H1 (cell line): ENCODE measurements at regions not wholly inside any gene's neighbourhood (a gene's known extent, or its start where the extent isn't known, plus 50 kb on each side); places are given as distances from the start of the nearest gene placed in this dataset.

Source experiments
- CTCF ChIA-PET: fragments of 300-600 bp; sonication (Branson Sonifier 250); formaldehyde crosslinking; loops from one replicate; lab custom pipeline; 2021; ENCODE audit not compliant: partially characterized antibody; lab: Charles Lee
- POLR2A ChIA-PET: fragments of 300-600 bp; sonication (Branson Sonifier 250); formaldehyde crosslinking; loops from one replicate; lab custom pipeline; 2021; ENCODE audit warnings: inconsistent platforms; ENCODE audit not compliant: partially characterized antibody; lab: Charles Lee
- DNase-seq, 2 experiments: peaks; one replicate each; pipeline versions ENCODE4 v3.0.0 to v3.0.0-alpha.2; 2010 to 2022; ENCODE audit warnings: low spot score in 2 of 2, low read depth in 1 of 2, mixed read lengths in 1 of 2
- FAIRE-seq: peaks from 2 replicates; lab custom pipeline; 2011; peaks lifted over from hg19 to GRCh38; lab: Jason Lieb, UNC
- H2AFZ ChIP-seq: 2 replicates; pipeline ENCODE4 v1.8.1; 2012; ENCODE audit warnings: low read length, inconsistent platforms
- H2AK5ac ChIP-seq: 2 replicates; pipeline ENCODE4 v1.6.1; 2013; ENCODE audit warnings: low read depth, low read length
- H2BK120ac ChIP-seq: replicated peaks from 2 replicates; pipeline ENCODE3; 2013; ENCODE audit warnings: low read depth, low read length, inconsistent platforms
- H2BK12ac ChIP-seq: 2 replicates; pipeline ENCODE4 v1.6.1; 2013; ENCODE audit warnings: low read depth, low read length
- H2BK15ac ChIP-seq: 2 replicates; pipeline ENCODE4 v1.6.1; 2013; ENCODE audit warnings: low read length
- H2BK20ac ChIP-seq: 2 replicates; pipeline ENCODE4 v1.6.1; 2013; ENCODE audit warnings: low read length
- H2BK5ac ChIP-seq: 2 replicates; pipeline ENCODE4 v1.6.1; 2013; ENCODE audit warnings: low read depth, low read length
- H3K14ac ChIP-seq: 2 replicates; pipeline ENCODE4 v1.6.1; 2013; ENCODE audit warnings: inconsistent platforms; ENCODE audit not compliant: insufficient read length
- H3K18ac ChIP-seq: 2 replicates; pipeline ENCODE4 v1.6.1; 2013; ENCODE audit warnings: low read length; ENCODE audit errors: extremely low read depth
- H3K23ac ChIP-seq: 2 replicates; pipeline ENCODE4 v1.6.1; 2013; ENCODE audit warnings: inconsistent platforms; ENCODE audit not compliant: insufficient read length
- H3K23me2 ChIP-seq: 2 replicates; pipeline ENCODE4 v1.6.1; 2013; ENCODE audit warnings: low read depth, low read length
- H3K27ac ChIP-seq: 2 replicates; pipeline ENCODE4 v1.6.1; 2011; ENCODE audit warnings: low read depth, low read length, inconsistent platforms
- H3K27me3 ChIP-seq, 4 experiments: replicated peaks in 1 of 4; 1 replicate in 1 of 4; 2 replicates in 3 of 4; pipeline versions ENCODE4 v1.6.1 to v1.8.1; 2011 to 2013; ENCODE audit warnings: low read length in 3 of 4, mild to moderate bottlenecking in 3 of 4, inconsistent platforms in 2 of 4, mixed read lengths in 2 of 4, moderate library complexity in 1 of 4; ENCODE audit not compliant: control insufficient read depth in 3 of 4, insufficient read depth in 3 of 4; ENCODE audit errors: extremely low read depth in 1 of 4
- H3K36me3 ChIP-seq, 4 experiments: 2 replicates each; pipeline versions ENCODE4 v1.6.1 to v1.8.1; 2011 to 2013; ENCODE audit warnings: mild to moderate bottlenecking in 4 of 4, low read length in 3 of 4, moderate library complexity in 2 of 4, control low read depth in 1 of 4, inconsistent platforms in 1 of 4; ENCODE audit not compliant: insufficient read depth in 4 of 4, control insufficient read depth in 2 of 4
- H3K4ac ChIP-seq: replicated peaks from 2 replicates; pipeline ENCODE3; 2013; ENCODE audit warnings: low read length, low read depth, mixed read lengths, inconsistent platforms; ENCODE audit not compliant: insufficient read length
- H3K4me1 ChIP-seq, 4 experiments: replicated peaks in 1 of 4; 1 replicate in 1 of 4; 2 replicates in 3 of 4; pipeline versions ENCODE4 v1.6.1 to v1.8.1; 2011 to 2013; ENCODE audit warnings: low read length in 3 of 4, inconsistent platforms in 2 of 4, mixed read lengths in 1 of 4; ENCODE audit not compliant: insufficient read depth in 4 of 4, control insufficient read depth in 3 of 4
- H3K4me2 ChIP-seq, 2 experiments: 2 replicates each; pipeline versions ENCODE4 v1.6.1 to v1.8.1; 2011 to 2013; ENCODE audit warnings: low read depth in 2 of 2, low read length in 2 of 2, control low read depth in 1 of 2, inconsistent platforms in 1 of 2, mild to moderate bottlenecking in 1 of 2; ENCODE audit not compliant: insufficient read depth in 1 of 2
- H3K4me3 ChIP-seq, 4 experiments: fragments of 200-600, 300-600 bp in 1 of 4; sonication (generic), shearing (Covaris generic), sonication (Bioruptor Twin) in 1 of 4; 2 replicates each; pipeline versions ENCODE4 v1.5.1 to v1.8.1; 2011 to 2016; ENCODE audit warnings: low read length in 4 of 4, low read depth in 3 of 4, control low read depth in 2 of 4, inconsistent platforms in 2 of 4, mild to moderate bottlenecking in 2 of 4, mixed read lengths in 1 of 4, moderate library complexity in 1 of 4; ENCODE audit not compliant: insufficient read depth in 2 of 4; ENCODE audit errors: extremely low read depth in 1 of 4
- H3K56ac ChIP-seq: replicated peaks from 2 replicates; pipeline ENCODE3; 2013; ENCODE audit warnings: low read depth, mild to moderate bottlenecking, mixed read lengths, low read length, inconsistent platforms; ENCODE audit not compliant: insufficient read length
- H3K79me1 ChIP-seq: 2 replicates; pipeline ENCODE4 v1.6.1; 2013; ENCODE audit warnings: low read depth, low read length, control low read depth
- H3K79me2 ChIP-seq, 2 experiments: 2 replicates each; pipeline versions ENCODE4 v1.6.1 to v1.8.1; 2012 to 2013; ENCODE audit warnings: low read length in 2 of 2, mild to moderate bottlenecking in 2 of 2, inconsistent platforms in 1 of 2; ENCODE audit not compliant: insufficient read depth in 2 of 2, control insufficient read depth in 1 of 2
- H3K9ac ChIP-seq, 4 experiments: replicated peaks in 1 of 4; 1 replicate in 1 of 4; 2 replicates in 3 of 4; pipeline versions ENCODE4 v1.6.1 to v1.8.1; 2011 to 2013; ENCODE audit warnings: low read depth in 3 of 4, low read length in 3 of 4, control low read depth in 2 of 4, mild to moderate bottlenecking in 2 of 4, moderate library complexity in 2 of 4, inconsistent platforms in 1 of 4; ENCODE audit errors: extremely low read depth in 1 of 4
- H3K9me3 ChIP-seq, 2 experiments: 2 replicates each; pipeline versions ENCODE4 v1.6.1 to v1.8.1; 2012 to 2013; ENCODE audit warnings: mild to moderate bottlenecking in 2 of 2, moderate library complexity in 2 of 2, control low read depth in 1 of 2, inconsistent platforms in 1 of 2, low read depth in 1 of 2, low read length in 1 of 2, mixed read lengths in 1 of 2; ENCODE audit not compliant: insufficient read depth in 2 of 2
- H4K20me1 ChIP-seq, 2 experiments: replicated peaks in 1 of 2; 2 replicates each; pipeline versions ENCODE3 to v1.8.1; 2011 to 2013; ENCODE audit warnings: inconsistent platforms in 2 of 2, low read length in 2 of 2, mild to moderate bottlenecking in 1 of 2; ENCODE audit not compliant: insufficient read depth in 2 of 2, control insufficient read depth in 1 of 2
- H4K5ac ChIP-seq: 2 replicates; pipeline ENCODE4 v1.6.1; 2013; ENCODE audit warnings: low read length, low read depth, mixed read lengths, inconsistent platforms; ENCODE audit not compliant: insufficient read length
- H4K8ac ChIP-seq: 2 replicates; pipeline ENCODE4 v1.8.0; 2013; ENCODE audit warnings: mild to moderate bottlenecking, moderate library complexity, low read length, inconsistent platforms; ENCODE audit not compliant: insufficient read depth; ENCODE audit errors: extremely low read depth
- H4K91ac ChIP-seq: replicated peaks from 2 replicates; pipeline ENCODE3; 2013; ENCODE audit warnings: low read length, mixed read lengths, inconsistent platforms; ENCODE audit not compliant: insufficient read length
- ASH2L ChIP-seq: fragments of 200-600, 300-600 bp; sonication (generic); IDR thresholded peaks from one replicate; pipeline ENCODE4 v1.7.1; 2017; ENCODE audit warnings: low read length
- BACH1 ChIP-seq: IDR thresholded peaks from 2 replicates; pipeline ENCODE4 v1.6.1; 2012; ENCODE audit warnings: low read length, improper control_type of control experiment
- BRCA1 ChIP-seq: IDR thresholded peaks from 2 replicates; pipeline ENCODE4 v1.6.1; 2012; ENCODE audit warnings: low read depth, low read length, improper control_type of control experiment
- CBX8 ChIP-seq: fragments of 300-800, 300-1000 bp; sonication (generic); IDR thresholded peaks from 2 replicates; pipeline ENCODE4 v1.7.1; 2016; ENCODE audit warnings: low read depth, low read length, borderline replicate concordance
- CREB1 ChIP-seq: IDR thresholded peaks from 2 replicates; pipeline ENCODE4 v1.6.1; 2012; ENCODE audit warnings: inconsistent platforms
- EP300 ChIP-seq, 2 experiments: IDR thresholded peaks; 1 replicate in 1 of 2; 2 replicates in 1 of 2; pipeline ENCODE4 v1.6.1; 2011 to 2012; ENCODE audit warnings: low read depth in 2 of 2, low read length in 2 of 2, mild to moderate bottlenecking in 2 of 2, borderline replicate concordance in 1 of 2, inconsistent platforms in 1 of 2, moderate library complexity in 1 of 2
- FOSL1 ChIP-seq: IDR thresholded peaks from 2 replicates; pipeline ENCODE4 v1.6.1; 2011; ENCODE audit warnings: mild to moderate bottlenecking, low read depth, low read length, moderate library complexity; ENCODE audit not compliant: insufficient read depth
- NRF1 ChIP-seq: IDR thresholded peaks from 2 replicates; pipeline ENCODE4 v1.6.1; 2011; ENCODE audit warnings: mild to moderate bottlenecking, low read depth, low read length, improper control_type of control experiment
- POLR2AphosphoS5 ChIP-seq: IDR thresholded peaks from 2 replicates; pipeline ENCODE4 v1.6.1; 2011; ENCODE audit warnings: low read depth, low read length
- SP1 ChIP-seq: IDR thresholded peaks from 2 replicates; pipeline ENCODE4 v1.6.1; 2011; ENCODE audit warnings: low read depth, low read length
- ZNF274 ChIP-seq: IDR thresholded peaks from 2 replicates; pipeline ENCODE4 v1.7.0; 2012; ENCODE audit warnings: low read length, borderline replicate concordance; ENCODE audit errors: extremely low read depth
- WGBS, 2 experiments: shearing (Covaris generic) in 1 of 2; methylation state at CpG; one replicate each; pipeline versions ENCODE4 v1.1.6 to v1.1.7; 2013 to 2015; ENCODE audit warnings: low lambda C conversion rate in 2 of 2, mixed read lengths in 2 of 2, inconsistent platforms in 1 of 2, low coverage in 1 of 2, missing lambda C conversion rate in 1 of 2; ENCODE audit not compliant: insufficient replicate concordance in 2 of 2, insufficient coverage in 1 of 2, insufficient read length in 1 of 2; ENCODE audit errors: extremely low coverage in 1 of 2, missing lambda C conversion rate in 1 of 2; 5-methylcytosine and 5-hydroxymethylcytosine counted together
- TF ChIP-seq, protein P1 (sequence below), 3 experiments: IDR thresholded peaks; 1 replicate in 2 of 3; 2 replicates in 1 of 3; pipeline versions ENCODE4 v1.5.1 to v1.6.1; 2011; ENCODE audit warnings: low read length in 3 of 3, mild to moderate bottlenecking in 3 of 3, inconsistent platforms in 2 of 3, low read depth in 1 of 3, moderate library complexity in 1 of 3; ENCODE audit not compliant: insufficient read depth in 1 of 3; ENCODE audit errors: control extremely low read depth in 1 of 3

DNA sequence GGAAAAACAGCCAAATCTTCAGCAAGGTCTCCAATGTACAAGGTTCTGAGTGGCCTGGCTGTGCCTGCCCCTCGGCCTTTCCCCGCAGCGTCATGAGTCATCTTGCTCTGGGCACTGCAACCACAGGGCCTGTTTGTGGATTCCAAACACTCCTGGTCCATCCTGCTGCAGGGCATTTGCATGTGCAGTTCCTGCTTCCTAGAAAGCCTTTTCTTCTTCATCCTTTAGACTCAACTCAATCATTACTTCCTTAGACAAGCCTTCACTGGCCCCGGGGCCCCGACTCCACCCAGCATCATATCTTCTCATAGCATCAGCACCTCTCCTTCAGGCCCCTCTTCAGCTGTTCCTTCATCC, 101.8 kb upstream of the EGLN3 start:
- Histone ChIP-seq H3K4ac (no peak overlapping the region), H3K4me3 (no peak overlapping the region), H3K14ac (no peak overlapping the region), H3K4me2 (no peak overlapping the region), H2BK120ac (no peak overlapping the region), H3K56ac (no peak overlapping the region), H3K79me2 (no peaks in the 10 kb centered on the region), H3K9ac (no peak overlapping the region), H4K20me1 (no peaks in the 10 kb centered on the region), H3K9me3 (no peaks in the 10 kb centered on the region), H3K79me1 (no peaks in the 10 kb centered on the region), H3K23ac (no peak overlapping the region), H2AK5ac (no peak overlapping the region), H3K23me2 (peaks cover 2% of the 10 kb centered on the region; the same call in 1 of the 2 replicates), H3K27ac (no peak overlapping the region), H2BK12ac (no peak overlapping the region), H3K27me3 (no peaks in the 10 kb centered on the region), H4K91ac (no peak overlapping the region), H4K5ac (no peak overlapping the region), H2BK20ac (no peak overlapping the region), H2BK15ac (no peak overlapping the region), H4K8ac (no peak overlapping the region), H3K18ac (no peak overlapping the region), H3K4me1 (no peaks in the 10 kb centered on the region; a peak in 1 of 7 replicates), H3K36me3 (no peaks in the 10 kb centered on the region), H2BK5ac (no peak overlapping the region), H2AFZ (no peak overlapping the region)
- DNase-seq (no peak), FAIRE-seq (no peak)
- TF ChIP-seq, protein P1, sequence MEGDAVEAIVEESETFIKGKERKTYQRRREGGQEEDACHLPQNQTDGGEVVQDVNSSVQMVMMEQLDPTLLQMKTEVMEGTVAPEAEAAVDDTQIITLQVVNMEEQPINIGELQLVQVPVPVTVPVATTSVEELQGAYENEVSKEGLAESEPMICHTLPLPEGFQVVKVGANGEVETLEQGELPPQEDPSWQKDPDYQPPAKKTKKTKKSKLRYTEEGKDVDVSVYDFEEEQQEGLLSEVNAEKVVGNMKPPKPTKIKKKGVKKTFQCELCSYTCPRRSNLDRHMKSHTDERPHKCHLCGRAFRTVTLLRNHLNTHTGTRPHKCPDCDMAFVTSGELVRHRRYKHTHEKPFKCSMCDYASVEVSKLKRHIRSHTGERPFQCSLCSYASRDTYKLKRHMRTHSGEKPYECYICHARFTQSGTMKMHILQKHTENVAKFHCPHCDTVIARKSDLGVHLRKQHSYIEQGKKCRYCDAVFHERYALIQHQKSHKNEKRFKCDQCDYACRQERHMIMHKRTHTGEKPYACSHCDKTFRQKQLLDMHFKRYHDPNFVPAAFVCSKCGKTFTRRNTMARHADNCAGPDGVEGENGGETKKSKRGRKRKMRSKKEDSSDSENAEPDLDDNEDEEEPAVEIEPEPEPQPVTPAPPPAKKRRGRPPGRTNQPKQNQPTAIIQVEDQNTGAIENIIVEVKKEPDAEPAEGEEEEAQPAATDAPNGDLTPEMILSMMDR (IDR thresholded peaks at IDR 0.05; ENCODE audit: control extremely low read depth in 1 of 3, insufficient read depth in 1 of 3, low read depth in 1 of 3, low read length in 3 of 3): no peak
- no peak for TF ChIP-seq ASH2L
- no peak for TF ChIP-seq CBX8
- no peak for TF ChIP-seq FOSL1
- TF ChIP-seq BRCA1: no peak
- no peak for TF ChIP-seq BACH1
- TF ChIP-seq ZNF274: no peak
- no peak for TF ChIP-seq NRF1
- TF ChIP-seq CREB1: no peak
- no peak for TF ChIP-seq SP1
- TF ChIP-seq EP300 (IDR thresholded peaks at IDR 0.05; ENCODE audit: borderline replicate concordance in 1 of 2, low read depth in 2 of 2, low read length in 2 of 2): no peak
- TF ChIP-seq POLR2AphosphoS5: no peak
- POLR2A ChIA-PET: no interaction called here
- CTCF ChIA-PET: interaction anchor here (1.5 to 3.2 kb wide), 2 partner anchors 11 to 204 kb away, joined by 3 to 8 read pairs; no protein-coding TSS in a partner anchor
- WGBS, 2 experiments: 92% methylated on average over 5 of the region's 5 CpGs; no CpG with 5 or more reads in 1 of the 2 experiments
